WERI-Rb-1 (cell line): ENCODE measurements at regions not wholly inside any gene's neighbourhood (a gene's known extent, or its start where the extent isn't known, plus 50 kb on each side); places are given as distances from the start of the nearest gene placed in this dataset.

ENCODE experiments used
- DNase-seq: peaks from one replicate; pipeline ENCODE4 v3.0.0-alpha.2; 2020
- H3K27ac ChIP-seq: fragments of 250-450 bp; sonication (Bioruptor Pico); 2 replicates; pipeline ENCODE4 v1.5.1; 2020; ENCODE audit warnings: mild to moderate bottlenecking, moderate library complexity
- H3K27me3 ChIP-seq: fragments of 250-450 bp; sonication (Bioruptor Pico); 2 replicates; pipeline ENCODE4 v1.5.1; 2021; ENCODE audit warnings: mild to moderate bottlenecking, low read depth, moderate library complexity; ENCODE audit not compliant: insufficient read depth, severe bottlenecking
- H3K36me3 ChIP-seq: fragments of 250-450 bp; sonication (Bioruptor Pico); 2 replicates; pipeline ENCODE4 v1.5.1; 2020; ENCODE audit warnings: mild to moderate bottlenecking, moderate library complexity
- H3K4me3 ChIP-seq: 2 replicates; pipeline ENCODE4 v1.5.1; 2011; ENCODE audit warnings: low read depth, mild to moderate bottlenecking, control low read depth, low read length
- H3K9me3 ChIP-seq: fragments of 250-450 bp; sonication (Bioruptor Pico); 2 replicates; pipeline ENCODE4 v1.5.1; 2021; ENCODE audit warnings: mild to moderate bottlenecking, moderate library complexity; ENCODE audit not compliant: severe bottlenecking
- TF ChIP-seq, protein P1 (sequence below): IDR thresholded peaks from 2 replicates; pipeline ENCODE4 v1.5.1; 2011; ENCODE audit warnings: low read depth, mild to moderate bottlenecking, control low read depth, inconsistent platforms, low read length

DNA sequence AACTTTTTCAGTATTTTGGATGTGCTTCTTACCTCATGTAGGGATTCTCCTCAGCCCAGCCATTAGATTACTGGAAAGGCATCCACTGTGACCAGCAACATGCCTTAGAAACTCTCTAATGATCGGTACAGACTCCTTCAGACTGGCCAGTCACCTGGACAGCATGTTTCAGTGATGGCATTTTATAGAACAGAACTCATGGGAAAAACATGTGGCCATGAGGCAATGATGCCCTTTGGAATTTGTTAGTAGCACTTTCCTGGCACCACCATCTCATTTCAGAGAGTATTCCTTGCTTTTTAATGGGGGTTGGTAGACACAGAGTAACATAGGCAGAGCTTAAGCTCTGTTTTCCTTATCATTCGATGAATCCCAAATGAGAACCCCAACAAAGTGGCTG, 72.1 kb upstream of the FAM98A start:
- Histone ChIP-seq H3K27me3 (no peaks in the 10 kb centered on the region), H3K27ac (no peak overlapping the region), H3K4me3 (no peak overlapping the region), H3K9me3 (no peaks in the 10 kb centered on the region), H3K36me3 (no peaks in the 10 kb centered on the region)
- no peak for DNase-seq
- TF ChIP-seq, protein P1, sequence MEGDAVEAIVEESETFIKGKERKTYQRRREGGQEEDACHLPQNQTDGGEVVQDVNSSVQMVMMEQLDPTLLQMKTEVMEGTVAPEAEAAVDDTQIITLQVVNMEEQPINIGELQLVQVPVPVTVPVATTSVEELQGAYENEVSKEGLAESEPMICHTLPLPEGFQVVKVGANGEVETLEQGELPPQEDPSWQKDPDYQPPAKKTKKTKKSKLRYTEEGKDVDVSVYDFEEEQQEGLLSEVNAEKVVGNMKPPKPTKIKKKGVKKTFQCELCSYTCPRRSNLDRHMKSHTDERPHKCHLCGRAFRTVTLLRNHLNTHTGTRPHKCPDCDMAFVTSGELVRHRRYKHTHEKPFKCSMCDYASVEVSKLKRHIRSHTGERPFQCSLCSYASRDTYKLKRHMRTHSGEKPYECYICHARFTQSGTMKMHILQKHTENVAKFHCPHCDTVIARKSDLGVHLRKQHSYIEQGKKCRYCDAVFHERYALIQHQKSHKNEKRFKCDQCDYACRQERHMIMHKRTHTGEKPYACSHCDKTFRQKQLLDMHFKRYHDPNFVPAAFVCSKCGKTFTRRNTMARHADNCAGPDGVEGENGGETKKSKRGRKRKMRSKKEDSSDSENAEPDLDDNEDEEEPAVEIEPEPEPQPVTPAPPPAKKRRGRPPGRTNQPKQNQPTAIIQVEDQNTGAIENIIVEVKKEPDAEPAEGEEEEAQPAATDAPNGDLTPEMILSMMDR: no peak

GRCh38 chr2:33670392-33670937, 71.4 kb upstream of the FAM98A start:
- DNase-seq: no peak

DNA sequence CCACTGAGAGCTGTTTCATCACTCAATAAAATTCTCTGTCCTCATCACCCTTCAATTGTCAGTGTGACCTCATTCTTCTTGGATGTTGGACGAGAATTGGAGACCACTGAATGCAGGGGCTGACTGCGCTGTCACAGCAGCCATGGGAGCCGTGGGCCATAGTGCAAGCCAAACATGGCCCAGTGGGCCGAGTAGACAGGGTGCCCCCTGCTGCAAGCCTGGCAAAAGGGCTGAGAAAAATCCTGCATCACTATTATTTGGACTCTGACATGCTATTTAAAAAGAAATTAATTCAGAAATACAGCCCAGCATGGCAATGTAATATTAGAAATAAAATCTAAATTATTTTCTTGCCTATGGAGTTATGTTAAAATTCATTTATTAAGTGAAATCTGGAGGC, 67.8 kb upstream of the FAM98A start:
- Histone ChIP-seq H3K9me3 (peaks cover 15% of the 10 kb centered on the region), H3K27me3 (no peaks in the 10 kb centered on the region), H3K36me3 (no peaks in the 10 kb centered on the region), H3K27ac (no peak overlapping the region), H3K4me3 (no peak overlapping the region)
- no peak for DNase-seq
- TF ChIP-seq, protein P1: peak; percentile 32; the same call in 1 of the 2 replicates

More at GRCh38 chr2:33670392-33670937, 71.4 kb upstream of the FAM98A start:
- no peaks in the 10 kb centered on the region for H3K9me3 ChIP-seq
- no peaks in the 10 kb centered on the region for H3K36me3 ChIP-seq
- TF ChIP-seq, protein P1: peak; percentile 44
- H3K27ac ChIP-seq: no peak overlapping the region
- H3K27me3 ChIP-seq: no peaks in the 10 kb centered on the region
- no peak overlapping the region for H3K4me3 ChIP-seq

DNA sequence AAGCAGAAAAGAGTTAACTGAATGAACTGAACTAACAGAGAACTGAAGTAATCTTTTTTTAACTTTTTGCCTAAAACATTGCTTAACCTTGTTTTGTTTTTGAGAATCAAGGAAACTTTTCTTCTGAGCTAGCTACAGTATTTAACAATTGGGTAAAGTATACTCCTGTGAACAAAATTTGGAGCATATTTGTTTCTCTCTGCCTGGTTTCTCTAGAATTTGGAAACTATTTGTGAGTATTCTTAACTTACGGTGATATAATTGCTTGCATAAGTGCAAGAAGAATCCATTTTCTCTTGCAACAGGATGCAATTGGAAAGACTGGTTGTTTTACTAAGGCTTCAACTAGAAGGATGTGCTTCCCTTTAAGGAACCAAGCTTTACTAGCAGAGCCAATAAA, 65.9 kb upstream of the FAM98A start:
- no peak overlapping the region for H3K4me3 ChIP-seq
- no peak overlapping the region for H3K27ac ChIP-seq
- peaks cover 15% of the 10 kb centered on the region for H3K9me3 ChIP-seq
- no peak for DNase-seq
- TF ChIP-seq, protein P1: no peak
- H3K36me3 ChIP-seq: no peaks in the 10 kb centered on the region
- H3K27me3 ChIP-seq: no peaks in the 10 kb centered on the region

DNA sequence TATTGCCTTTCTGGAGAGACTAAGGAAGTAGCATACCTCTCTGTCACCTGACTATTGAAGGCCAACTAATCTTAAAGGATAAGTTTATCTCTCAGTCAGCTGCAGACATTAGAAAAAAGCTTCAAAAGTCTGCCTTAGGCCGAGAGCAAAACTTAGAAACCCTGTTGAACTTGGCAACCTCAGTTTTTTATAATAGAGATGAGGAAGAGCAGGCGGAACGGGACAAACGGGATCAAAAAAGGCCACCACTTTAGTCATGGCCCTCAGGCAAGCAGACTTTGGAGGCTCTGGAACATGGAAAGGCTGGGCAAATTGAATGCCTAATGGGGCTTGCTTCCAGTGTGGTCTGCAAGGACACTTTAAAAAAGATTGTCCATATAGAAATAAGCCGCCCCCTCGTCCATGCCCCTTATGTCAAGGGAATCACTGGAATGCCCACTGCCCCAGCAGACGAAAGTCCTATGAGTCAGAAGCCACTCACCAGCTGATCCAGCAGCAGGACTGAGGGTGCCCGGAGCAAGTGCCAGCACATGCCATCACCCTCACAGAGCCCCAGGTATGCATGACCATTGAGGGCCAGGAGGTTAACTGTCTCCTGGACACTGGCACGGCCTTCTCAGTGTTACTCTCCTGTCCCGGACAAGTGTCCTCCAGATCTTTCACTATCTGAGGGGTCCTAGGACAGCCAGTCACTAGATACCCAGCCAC, 61.5 kb upstream of the FAM98A start:
- TF ChIP-seq, protein P1: no peak
- Histone ChIP-seq H3K4me3 (no peak overlapping the region), H3K9me3 (peaks cover 19% of the 10 kb centered on the region), H3K27me3 (no peaks in the 10 kb centered on the region), H3K27ac (no peak overlapping the region), H3K36me3 (no peaks in the 10 kb centered on the region)
- no peak for DNase-seq
